ACHN (cell line): ENCODE measurements at regions not wholly inside any gene's neighbourhood (a gene's known extent, or its start where the extent isn't known, plus 50 kb on each side); places are given as distances from the start of the nearest gene placed in this dataset.
"Not testable (repeated sequence)": the region's sequence is repeated elsewhere in the genome, so short reads cannot be mapped to it uniquely, and the experiment has no call there.

Source experiments
- DNase-seq: peaks from one replicate; pipeline ENCODE4 v3.0.0-alpha.2; 2015
- in situ Hi-C: cut with HindIII; loops from 2 replicates; pipeline ENCODE4 v1.10.0; 2017; ENCODE audit warnings: low sequenced_read_pairs, low pct_ligation_motif_present, low pct_unique_long_range_greater_than_20kb

DNA sequence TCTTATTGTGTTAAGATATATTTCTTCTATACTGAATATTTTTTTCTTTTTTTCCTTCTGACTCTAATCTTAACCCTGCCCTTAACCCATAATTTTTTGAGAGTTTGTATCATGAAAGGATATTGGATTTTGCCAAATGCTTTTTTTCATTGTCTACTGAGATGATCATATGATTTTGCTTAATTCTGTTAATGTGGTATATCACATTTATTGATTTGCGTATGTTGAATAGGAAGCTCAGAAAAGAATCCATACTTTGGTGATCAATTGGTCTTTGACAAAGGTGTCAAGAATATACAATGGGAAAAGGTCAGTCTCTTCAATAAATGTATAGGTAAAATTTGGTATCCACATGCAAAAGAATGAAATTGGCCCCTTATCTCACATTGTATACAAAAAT is 588.8 kb upstream of the ADGRB3 start:
- no peak for DNase-seq
- in situ Hi-C loops = no loop called here

DNA sequence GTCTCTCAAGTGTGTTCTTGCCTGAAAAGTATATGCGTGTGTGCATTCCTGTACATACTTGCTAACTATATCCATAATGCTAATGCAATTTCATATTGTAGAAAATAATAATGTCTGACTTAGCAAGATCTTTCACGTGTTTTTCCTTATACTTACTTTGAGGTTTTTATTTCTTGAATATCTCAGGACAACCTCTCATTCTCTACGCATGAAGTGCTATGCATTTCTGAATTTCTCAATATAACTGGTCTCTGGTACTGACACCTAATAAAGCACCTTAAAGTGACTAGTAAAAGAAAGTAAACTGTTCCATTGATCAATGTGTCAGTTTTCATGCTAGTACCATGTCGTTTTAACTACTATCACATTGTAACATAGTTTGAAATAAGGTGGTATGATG is 589.9 kb upstream of the ADGRB3 start:
- in situ Hi-C loops = no loop called here
- DNase-seq = no peak

DNA sequence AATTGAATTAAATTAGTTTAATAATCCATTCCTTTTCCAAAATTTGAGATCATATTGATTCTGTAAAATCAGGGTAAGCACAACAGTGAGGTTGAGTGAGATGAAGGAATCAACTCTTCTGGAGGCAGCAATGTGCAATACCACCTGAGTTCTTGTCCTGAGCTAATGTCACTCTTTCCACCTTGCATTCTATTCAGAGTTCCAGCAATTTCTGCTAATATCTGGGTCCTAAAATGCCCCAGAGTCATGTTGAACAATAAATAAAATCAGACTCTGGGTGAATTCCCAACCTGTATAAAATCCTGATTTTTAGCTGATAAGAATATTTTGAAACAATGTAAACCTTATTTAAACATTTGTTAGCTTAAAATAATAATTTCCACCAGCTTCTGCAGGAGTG is 590.8 kb upstream of the ADGRB3 start:
- in situ Hi-C loops = no loop called here
- no peak for DNase-seq

DNA sequence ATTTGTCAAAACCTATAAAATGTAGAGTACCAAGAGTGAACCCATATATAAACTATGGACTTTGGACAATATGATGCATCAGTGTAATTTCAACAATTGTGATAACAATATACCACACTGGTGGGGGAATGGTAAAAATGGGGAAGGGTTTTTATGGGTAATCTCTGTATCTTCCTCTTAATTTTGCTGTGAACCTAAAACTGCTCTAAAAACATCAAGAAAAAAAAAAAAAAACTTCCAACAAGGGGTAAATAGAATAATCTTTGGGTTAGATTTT is 592.0 kb upstream of the ADGRB3 start:
- no peak for DNase-seq
- in situ Hi-C loops = no loop called here

DNA sequence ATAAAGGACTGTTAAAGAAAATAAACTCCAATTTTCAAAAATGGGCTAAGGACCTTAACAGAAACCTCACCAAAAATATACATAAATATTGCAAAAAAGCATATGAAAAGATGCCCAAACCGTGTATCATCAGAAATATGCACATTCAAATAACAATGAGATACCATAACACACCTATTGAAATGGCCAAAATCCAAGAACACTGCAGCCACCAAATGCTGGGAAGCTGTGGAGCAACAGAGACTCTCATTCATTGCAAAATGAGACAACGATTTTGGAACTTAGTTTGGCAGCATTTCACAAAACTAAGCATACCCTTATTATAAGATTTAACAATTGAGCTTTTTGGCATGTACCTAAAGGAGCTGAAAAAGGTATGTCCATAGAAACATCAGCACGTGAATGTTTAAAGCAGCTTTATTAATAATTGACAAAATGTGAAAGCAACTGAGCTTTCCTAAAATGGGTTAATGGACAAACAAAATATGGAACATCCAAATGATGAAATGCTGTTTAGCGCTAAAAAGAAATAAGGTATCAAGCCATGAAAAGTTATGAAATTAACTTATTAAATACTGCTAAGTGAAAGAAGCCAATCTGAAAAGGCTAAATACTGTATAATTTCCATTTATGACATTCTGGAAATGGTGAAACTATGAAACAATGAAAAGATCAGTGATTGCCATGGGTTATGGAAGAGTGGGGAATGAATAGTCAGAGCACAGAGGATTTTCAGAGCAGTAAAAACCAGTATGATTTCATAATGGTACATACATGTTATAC is 592.6 kb upstream of the ADGRB3 start:
- DNase-seq = no peak
- in situ Hi-C loops = no loop called here

DNA sequence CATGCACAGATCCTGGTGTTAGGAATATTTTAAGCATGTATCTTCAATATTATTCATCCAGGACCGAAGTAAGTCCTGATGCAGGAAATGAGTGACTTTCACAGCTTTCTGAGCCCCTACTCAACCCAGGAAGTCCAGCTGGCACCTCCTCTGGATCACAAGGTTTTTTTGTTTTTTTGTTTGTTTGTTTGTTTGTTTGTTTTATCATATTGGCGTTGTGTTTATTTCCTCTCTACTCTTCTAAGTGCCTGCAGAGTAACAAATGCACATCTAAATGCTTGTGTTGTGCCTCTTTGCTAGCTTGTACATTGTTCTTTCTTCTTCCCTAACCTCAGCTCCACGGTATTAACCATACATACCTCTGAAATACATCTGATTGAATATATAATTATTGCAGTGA is 594.3 kb upstream of the ADGRB3 start:
- in situ Hi-C loops = no loop called here
- no peak for DNase-seq

DNA sequence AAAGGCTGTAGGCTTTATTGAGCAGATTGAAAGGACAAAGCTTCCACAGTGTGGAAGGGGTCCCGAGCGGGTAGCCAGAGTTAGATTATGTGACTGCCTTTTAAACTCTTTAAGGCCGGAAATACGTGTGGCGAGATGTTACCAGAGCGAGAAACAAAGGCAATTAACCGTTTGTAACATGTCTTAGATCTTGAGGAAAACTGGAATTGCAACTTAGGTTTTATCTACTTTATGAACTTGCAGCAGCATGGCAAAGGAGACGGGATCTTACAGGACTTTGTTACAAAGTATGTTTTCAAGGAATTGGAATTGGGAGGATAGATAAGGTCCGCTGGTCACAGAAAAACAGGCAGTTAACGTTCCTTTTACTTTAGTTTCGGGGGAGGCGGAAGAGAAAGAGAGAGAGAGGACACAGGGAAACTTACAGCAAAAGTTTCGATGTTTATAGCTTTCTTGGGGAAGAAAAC is 594.7 kb upstream of the ADGRB3 start:
- DNase-seq = no peak
- in situ Hi-C loops = no loop called here

DNA sequence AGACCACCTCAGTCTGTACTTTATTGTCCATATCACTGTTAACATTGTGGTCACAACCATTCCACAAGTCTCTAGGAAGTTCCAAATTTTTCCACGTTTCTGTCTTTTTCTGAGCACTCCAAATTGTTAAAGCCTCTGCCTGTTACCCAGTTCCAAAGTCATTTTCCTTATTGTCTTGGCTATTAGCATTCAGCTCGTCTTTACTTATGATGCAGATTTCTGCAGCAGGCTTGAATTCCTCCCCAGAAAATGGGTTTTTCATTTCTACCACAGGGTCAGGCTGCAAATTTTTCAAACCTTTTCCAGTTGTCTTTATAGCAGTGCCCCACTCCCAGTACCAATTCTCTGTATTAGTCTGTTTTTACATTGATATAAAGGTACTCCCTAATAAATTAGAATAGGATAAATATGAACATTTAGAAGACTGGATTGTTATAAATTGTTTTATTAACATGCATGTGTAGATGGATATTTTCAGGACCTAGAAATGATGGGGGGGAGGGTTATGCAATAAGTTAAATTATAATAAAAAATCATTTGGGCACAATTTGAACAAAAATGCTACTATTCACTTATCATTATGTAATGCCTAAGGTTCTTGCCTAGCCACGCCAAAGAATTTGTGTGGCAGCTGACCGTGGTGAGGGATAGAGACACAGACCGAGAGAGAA is 595.3 kb upstream of the ADGRB3 start:
- no peak for DNase-seq

DNA sequence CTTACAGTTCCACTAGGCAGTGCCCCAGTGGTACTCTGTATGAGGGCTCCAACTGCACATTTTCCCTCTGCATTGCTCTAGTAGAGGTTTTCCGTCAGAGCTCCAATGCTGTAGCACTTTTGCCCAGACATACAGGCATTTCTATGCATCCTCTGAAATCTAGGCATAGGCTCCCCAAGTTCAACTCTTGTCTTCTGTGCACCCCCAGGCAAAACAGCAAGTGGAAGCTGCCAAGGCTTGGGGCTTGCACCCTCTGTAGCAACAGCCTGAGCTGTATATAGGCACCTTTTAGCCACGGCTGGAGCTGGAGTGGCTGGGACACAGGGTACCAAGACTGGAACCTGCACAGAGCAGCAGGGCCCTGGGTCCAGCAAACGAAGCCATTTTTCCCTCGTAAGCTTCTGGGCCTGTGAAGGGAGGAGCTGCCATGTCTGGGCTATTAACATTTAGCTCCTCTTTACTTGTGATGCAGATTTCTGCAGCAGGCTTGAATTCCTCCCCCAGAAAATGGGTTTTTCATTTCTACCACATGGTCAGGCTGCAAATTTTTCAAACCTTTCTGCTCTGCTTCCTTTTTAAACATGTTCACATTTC is 596.2 kb upstream of the ADGRB3 start:
- in situ Hi-C loops = no loop called here
- no peak for DNase-seq

More for the DNA sequence above, 595.3 kb upstream of the ADGRB3 start:
- in situ Hi-C loops = no loop called here

DNA sequence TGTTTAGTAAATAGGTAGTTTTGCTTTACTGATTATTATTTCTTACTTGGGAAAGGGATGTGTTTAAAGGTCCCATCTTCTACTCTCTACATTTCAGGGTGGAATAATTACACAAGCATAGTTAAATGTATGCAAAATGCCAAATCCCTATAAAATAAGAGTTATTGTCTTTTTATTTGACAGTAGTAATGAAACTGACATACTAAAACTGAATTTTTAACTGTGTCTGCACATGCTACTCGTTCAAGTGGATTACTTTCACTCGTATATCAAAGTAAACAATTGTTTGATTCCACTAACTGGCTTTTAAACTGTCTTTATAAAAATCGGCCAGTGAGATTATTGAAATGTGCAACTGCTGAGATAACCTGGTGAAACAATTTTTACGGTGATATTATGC is 602.9 kb upstream of the ADGRB3 start:
- in situ Hi-C loops = no loop called here
- no peak for DNase-seq

DNA sequence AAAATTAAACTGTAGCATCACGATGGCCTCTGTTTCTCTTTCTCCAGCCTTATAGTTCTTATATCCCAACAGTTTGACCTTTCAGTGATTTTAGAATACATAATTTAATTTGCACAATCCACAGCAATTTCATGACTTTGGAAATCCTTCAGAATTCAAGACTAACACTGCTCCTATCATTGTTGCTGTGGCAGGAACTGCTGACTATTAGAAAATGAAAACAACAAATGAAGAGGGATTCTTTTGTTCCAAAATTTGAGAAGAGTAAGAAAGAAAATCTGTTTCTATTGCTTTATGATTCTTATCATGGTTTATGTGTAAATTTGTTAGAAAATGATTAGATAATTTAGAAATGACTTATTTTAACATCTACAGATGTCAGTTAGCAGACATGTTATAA is 604.0 kb upstream of the ADGRB3 start:
- in situ Hi-C loops = no loop called here
- DNase-seq = no peak

DNA sequence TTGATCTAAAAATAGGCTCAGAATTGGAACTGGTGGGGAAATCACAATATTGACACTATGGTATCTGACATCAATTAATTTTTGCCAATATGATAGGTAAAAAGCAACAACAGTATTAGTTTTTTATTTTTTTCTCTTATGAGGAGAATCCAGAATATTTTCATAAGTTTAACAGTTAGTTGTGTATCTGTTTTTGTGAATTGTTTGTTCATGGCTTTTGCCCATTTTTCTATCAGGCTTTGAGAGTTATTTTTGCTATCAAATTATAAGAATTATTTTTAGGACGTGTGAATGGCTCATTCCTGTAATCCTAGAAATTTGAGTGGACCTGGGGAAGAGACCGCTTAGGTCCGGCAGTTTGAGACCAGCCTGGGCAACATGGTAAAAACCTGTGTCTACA is 608.6 kb upstream of the ADGRB3 start:
- no peak for DNase-seq
- in situ Hi-C loops = no loop called here

DNA sequence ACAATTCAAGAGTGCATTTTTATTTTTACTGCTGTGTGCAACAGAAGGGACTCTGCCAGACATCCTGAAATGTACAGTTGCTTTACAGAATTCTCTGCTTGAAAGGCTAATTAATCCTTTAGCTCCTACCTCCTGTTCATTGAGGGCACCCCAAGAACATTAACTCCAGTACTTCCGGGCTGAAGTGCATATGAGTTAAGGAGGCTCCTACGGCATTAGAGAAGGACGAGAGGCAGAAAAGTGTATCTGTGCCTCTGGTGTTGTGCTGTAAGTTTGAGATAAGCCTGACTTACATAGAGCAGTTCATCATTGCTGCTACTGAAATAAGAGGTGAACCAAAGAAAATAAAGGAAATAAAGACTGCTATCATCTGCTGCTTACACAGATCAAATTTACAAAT is 609.3 kb upstream of the ADGRB3 start:
- in situ Hi-C loops = no loop called here
- DNase-seq = no peak

DNA sequence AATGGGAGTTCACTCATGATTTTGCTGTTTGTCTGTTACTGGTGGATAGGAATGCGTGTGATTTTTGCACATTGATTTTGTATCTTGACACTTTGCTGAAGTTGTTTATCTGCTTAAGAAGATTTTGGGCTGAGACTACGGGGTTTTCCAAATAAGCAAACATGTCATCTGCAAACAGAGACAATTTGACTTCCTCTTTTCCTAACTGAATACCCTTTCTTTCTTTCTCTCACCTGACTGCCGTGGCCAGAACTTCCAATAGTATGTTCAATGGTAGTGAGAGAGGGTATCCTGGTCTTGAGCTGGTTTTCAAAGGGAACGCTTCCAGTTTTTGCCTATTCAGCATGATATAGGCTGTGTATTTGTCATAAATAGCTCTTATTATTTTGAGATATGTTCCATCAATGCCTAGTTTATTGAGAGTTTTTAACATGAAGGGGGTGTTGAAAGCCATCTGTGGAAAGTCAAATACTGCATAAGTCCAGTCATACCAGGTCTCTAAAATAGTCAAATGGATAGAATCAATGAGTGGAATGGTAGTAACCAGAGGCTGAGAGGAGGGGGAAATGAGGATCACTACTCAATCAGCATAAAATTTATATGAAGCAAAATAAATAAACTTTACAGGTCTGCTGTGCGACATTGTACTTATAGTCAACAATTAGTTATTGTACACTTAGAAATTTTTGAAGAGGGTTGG is 610.4 kb upstream of the ADGRB3 start:
- DNase-seq = no peak
- in situ Hi-C loops = no loop called here

DNA sequence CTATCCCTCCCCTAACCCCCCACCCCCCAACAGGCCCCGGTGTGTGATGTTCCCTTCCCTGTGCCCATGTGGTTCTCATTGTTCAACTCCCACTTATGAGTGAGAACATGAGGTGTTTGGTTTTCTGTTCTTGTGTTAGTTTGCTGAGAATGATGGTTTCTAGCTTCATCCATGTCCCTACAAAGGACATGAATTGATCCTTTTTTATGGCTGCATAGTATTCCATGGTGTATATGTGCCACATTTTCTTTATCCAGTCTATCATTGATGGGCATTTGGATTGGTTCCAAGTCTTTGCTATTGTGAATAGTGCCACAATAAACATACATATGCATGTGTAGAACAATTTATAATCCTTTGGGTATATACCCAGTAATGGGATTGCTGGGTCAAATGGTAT is 612.1 kb upstream of the ADGRB3 start:
- in situ Hi-C loops = not testable (repeated sequence)

DNA sequence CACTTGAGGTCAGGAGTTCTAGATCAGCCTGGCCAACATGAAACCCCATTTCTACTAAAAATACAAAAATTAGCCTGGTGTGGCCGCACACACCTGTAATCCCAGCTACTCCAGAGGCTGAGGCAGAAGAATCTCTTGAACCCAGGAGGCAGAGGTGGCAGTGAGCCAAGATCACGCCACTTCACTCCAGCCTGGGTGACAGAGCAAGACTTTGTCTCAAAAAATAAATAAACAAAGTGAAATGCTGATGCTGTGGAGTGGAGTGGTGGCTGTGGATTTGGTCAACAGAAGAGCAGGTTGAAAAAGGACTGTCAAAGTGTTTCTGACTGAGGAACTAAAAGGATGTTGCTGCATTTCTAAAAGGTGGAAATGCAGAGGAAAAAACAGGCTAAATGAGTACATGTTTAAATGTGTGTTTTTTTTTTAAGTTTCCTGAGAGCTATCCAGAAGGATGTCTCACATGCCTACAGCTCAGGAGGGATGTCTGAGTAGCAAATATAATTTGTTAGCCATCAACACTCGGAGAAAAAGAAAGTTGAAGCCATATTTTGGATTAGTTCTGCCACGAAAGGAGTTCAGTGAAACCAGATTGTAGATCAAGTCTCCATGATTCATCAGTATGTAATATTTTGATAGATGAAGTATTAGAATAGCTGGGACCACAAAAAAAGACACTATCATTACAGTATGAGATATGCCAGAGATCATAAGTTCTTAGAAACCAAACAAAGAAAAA is 621.1 kb upstream of the ADGRB3 start:
- in situ Hi-C loops = no loop called here
- no peak for DNase-seq

More for the DNA sequence above, 612.1 kb upstream of the ADGRB3 start:
- DNase-seq = not testable (repeated sequence)

DNA sequence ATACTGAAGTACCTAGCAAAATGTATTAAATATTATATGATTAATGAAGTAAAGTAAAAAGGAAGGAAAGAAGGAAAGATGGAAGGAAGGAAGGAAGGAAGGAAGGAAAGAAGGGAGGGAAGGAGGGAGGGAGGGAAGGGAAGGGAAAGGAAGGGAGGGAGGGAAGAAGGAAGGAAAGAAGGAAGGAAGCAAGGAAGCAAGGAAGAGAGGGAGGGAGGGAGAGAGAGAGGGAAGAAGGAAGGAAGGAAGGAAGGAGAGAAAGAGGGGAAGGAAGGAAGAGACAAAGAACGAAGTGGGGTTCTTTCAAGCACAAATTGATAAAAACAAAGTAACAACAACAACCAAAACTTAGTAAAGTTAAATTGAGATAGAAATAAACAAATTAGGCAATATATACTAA is 622.3 kb upstream of the ADGRB3 start:
- DNase-seq = no peak
- in situ Hi-C loops = no loop called here

DNA sequence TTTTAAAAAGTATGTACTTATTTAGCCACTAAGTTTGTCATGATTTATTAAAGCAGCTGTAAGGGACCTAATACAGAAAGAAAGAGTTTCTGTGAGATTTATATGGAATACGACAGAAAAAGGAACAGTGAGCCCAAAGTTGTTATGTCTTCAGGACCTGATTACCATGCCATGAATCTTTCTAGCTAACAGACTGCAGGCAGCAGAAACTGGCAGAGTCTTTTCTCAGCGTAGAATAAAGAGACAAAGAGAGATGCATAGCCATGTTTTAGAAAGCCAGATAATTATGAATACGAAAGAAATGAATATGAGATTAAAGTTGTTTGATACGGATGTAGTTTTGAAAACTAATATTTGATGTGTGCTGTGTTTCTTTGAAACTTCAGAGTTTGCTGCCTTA is 624.1 kb upstream of the ADGRB3 start:
- in situ Hi-C loops = no loop called here
- no peak for DNase-seq

DNA sequence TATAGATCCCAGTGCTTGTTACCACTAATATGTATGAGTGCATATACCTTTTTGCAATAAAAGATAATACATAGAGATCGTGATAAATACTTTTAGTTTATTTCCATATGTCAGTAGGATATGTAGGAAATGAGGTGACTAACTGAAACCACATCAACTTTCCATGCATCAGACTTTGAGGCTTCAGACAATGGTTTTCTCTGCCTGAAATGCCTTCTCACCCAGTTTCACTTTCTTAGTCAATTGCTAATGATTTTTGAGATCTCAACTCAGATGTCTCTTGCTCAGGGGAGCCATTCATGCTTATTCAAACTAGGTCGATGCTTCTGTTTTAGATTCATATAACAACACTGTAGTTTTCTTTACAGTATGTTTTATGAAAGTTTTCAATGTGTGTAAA is 626.6 kb upstream of the ADGRB3 start:
- no peak for DNase-seq
- in situ Hi-C loops = no loop called here
